ENCODE measurements at regions not wholly inside any gene's neighbourhood (a gene's known extent, or its start where the extent isn't known, plus 50 kb on each side); places are given as distances from the start of the nearest gene placed in this dataset.
A peak's percentile ranks its signal among the peaks of the same experiment; 100 is the strongest.

DNA sequence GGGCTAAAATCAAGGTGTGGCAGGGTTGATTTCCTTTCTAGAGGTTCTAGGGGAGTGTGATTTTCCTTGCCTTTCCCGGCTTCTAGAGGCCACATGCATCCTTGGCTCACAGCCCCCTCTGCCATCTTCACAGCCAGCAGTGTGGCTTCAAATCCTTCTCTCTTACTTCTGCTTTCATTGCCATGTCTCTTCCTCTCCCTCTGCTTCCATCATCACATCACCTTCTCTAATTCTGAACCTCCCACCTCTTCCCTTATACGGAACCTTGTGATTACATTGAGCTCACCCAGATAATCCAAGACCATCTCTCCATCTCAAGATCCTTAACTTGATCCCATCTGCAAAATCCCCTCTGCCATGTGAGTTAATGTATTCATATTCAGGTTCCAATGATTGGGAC lies 56.2 kb upstream of the RMDN2 start:
- Histone ChIP-seq H3K9me3 (no peaks in the 10 kb centered on the region), H3K27me3 (no peaks in the 10 kb centered on the region), H3K4me1 (peaks cover 0 to 71% (median 43%) of the 10 kb centered on the region in 12 donors), H3K36me3 (no peaks in the 10 kb centered on the region), H3K27ac (peak overlapping the region in 1 of 12 donors; percentile 17), H3K4me3 (no peak overlapping the region)
- no peak for TF ChIP-seq POLR2A (IDR thresholded peaks at IDR 0.05)
- TF ChIP-seq, protein P1, sequence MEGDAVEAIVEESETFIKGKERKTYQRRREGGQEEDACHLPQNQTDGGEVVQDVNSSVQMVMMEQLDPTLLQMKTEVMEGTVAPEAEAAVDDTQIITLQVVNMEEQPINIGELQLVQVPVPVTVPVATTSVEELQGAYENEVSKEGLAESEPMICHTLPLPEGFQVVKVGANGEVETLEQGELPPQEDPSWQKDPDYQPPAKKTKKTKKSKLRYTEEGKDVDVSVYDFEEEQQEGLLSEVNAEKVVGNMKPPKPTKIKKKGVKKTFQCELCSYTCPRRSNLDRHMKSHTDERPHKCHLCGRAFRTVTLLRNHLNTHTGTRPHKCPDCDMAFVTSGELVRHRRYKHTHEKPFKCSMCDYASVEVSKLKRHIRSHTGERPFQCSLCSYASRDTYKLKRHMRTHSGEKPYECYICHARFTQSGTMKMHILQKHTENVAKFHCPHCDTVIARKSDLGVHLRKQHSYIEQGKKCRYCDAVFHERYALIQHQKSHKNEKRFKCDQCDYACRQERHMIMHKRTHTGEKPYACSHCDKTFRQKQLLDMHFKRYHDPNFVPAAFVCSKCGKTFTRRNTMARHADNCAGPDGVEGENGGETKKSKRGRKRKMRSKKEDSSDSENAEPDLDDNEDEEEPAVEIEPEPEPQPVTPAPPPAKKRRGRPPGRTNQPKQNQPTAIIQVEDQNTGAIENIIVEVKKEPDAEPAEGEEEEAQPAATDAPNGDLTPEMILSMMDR (IDR thresholded peaks at IDR 0.05) = no peak
- DNase-seq (no peak), ATAC-seq (no peak)
- WGBS, 4 donors = 38 to 44% (median 42%) methylated on average over 2 of the region's 2 CpGs
- intact Hi-C loops (cut with DNase I) = no loop called here

DNA sequence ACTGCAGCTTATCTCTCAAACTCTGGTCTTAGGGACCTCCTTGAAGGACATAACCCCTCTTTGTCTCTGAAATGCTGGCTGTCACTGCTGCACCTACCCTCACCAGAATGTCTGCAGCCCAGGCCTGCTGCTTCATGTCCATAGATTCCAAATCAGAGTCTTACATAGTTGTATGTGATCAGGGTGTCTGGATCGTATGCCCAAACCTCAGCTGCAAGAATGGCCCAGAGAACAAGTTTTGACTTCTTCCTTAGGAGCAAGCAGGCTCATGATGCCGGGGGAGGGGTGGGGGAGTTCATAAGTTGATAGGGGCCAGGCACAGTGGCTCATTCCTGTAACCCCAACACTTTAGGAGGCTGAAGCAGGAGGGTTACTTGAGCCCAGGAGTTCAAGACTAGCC lies 55.8 kb upstream of the RMDN2 start:
- TF ChIP-seq POLR2A (IDR thresholded peaks at IDR 0.05) = no peak
- no peaks in the 10 kb centered on the region for H3K27me3 ChIP-seq
- no peak for DNase-seq
- no peak overlapping the region for H3K4me3 ChIP-seq
- peaks cover 0 to 76% (median 45%) of the 10 kb centered on the region in 12 donors for H3K4me1 ChIP-seq
- no peaks in the 10 kb centered on the region for H3K9me3 ChIP-seq
- intact Hi-C loops (cut with DNase I) = no loop called here
- ATAC-seq = no peak
- 75 to 100% (median 96%) methylated on average over 2 of the region's 2 CpGs for WGBS, 4 donors
- peak overlapping the region in 1 of 12 donors; percentile 80 for H3K27ac ChIP-seq
- no peaks in the 10 kb centered on the region for H3K36me3 ChIP-seq

- H3K4me1 ChIP-seq = peaks cover 0 to 81% (median 47%) of the 10 kb centered on the region in 12 donors
- no peak for ATAC-seq
- H3K27me3 ChIP-seq = no peaks in the 10 kb centered on the region
- H3K36me3 ChIP-seq = no peaks in the 10 kb centered on the region
- H3K27ac ChIP-seq = peak overlapping the region in 2 of 12 donors; percentile 68 to 80
- H3K9me3 ChIP-seq = no peaks in the 10 kb centered on the region
- no peak overlapping the region for H3K4me3 ChIP-seq
- no peak for DNase-seq
- WGBS, 4 donors = 65 to 77% (median 71%) methylated on average over 1 of the region's 1 CpG
- TF ChIP-seq, protein P1 (IDR thresholded peaks at IDR 0.05) = no peak
- no peak for TF ChIP-seq POLR2A (IDR thresholded peaks at IDR 0.05)
- intact Hi-C loops (cut with DNase I) = loop anchor here in 7 of 10 donors (5.0 to 10.0 kb wide), 6 partner anchors 205 to 715 kb away; partner anchors contain the start of gene EIF2AK2 (in 1 of the 7)
Measured at GRCh38 chr2:37869771-37870170, 55.3 kb upstream of the RMDN2 start.

GRCh38 chr2:37870829-37871228 lies 54.3 kb upstream of the RMDN2 start:
- no peak for TF ChIP-seq POLR2A (IDR thresholded peaks at IDR 0.05)
- TF ChIP-seq, protein P1 (IDR thresholded peaks at IDR 0.05) = no peak
- H3K4me3 ChIP-seq = no peak overlapping the region
- intact Hi-C loops (cut with DNase I) = loop anchor here in 7 of 10 donors (5.0 to 10.0 kb wide), 6 partner anchors 206 to 716 kb away; partner anchors contain the start of gene EIF2AK2 (in 1 of the 7)
- H3K27me3 ChIP-seq = no peaks in the 10 kb centered on the region
- DNase-seq (no peak), ATAC-seq (peak in 2 of 4 donors; percentile 27 to 48)
- WGBS, 4 donors = 33 to 47% (median 44%) methylated on average over 4 of the region's 4 CpGs
- H3K4me1 ChIP-seq = peaks cover 0 to 87% (median 53%) of the 10 kb centered on the region in 12 donors
- H3K36me3 ChIP-seq = no peaks in the 10 kb centered on the region
- peak overlapping the region in 8 of 12 donors; percentile 46 to 84 (median 72) for H3K27ac ChIP-seq
- no peaks in the 10 kb centered on the region for H3K9me3 ChIP-seq
